Hematopoietic multipotent progenitor cell treated with erythropoietin and hydrocortisone succinate and interleukin-3 and kit ligand, for 17 days (in vitro differentiated cells): ENCODE measurements at regions not wholly inside any gene's neighbourhood (a gene's known extent, or its start where the extent isn't known, plus 50 kb on each side); places are given as distances from the start of the nearest gene placed in this dataset.

Experiments
- DNase-seq: peaks from one replicate; pipeline ENCODE4 v3.0.0-alpha.2; 2015; ENCODE audit warnings: low spot score

GRCh38 chr6:153787341-153787606 is 251.8 kb upstream of the OPRM1 start:
- DNase-seq = no peak

- no peak for DNase-seq
These were observed 257.7 kb upstream of the OPRM1 start for GRCh38 chr6:153781306-153781705.

GRCh38 chr6:153780011-153780410 is 259.0 kb upstream of the OPRM1 start:
- DNase-seq = no peak

- no peak for DNase-seq
These were observed 260.8 kb upstream of the OPRM1 start for GRCh38 chr6:153778216-153778615.

GRCh38 chr6:153771577-153771976 is 267.5 kb upstream of the OPRM1 start:
- DNase-seq = no peak

- no peak for DNase-seq
These were observed 271.9 kb upstream of the OPRM1 start for GRCh38 chr6:153767127-153767526.

- DNase-seq = no peak
These were observed 280.5 kb upstream of the OPRM1 start for GRCh38 chr6:153758516-153758915.

- DNase-seq = no peak
These were observed 303.3 kb upstream of the OPRM1 start for GRCh38 chr6:153735761-153736160.

GRCh38 chr6:153729189-153729588 is 309.9 kb upstream of the OPRM1 start:
- DNase-seq = no peak

GRCh38 chr6:153727885-153728284 is 311.2 kb upstream of the OPRM1 start:
- DNase-seq = no peak

GRCh38 chr6:153725456-153725855 is 313.6 kb upstream of the OPRM1 start:
- DNase-seq = no peak

GRCh38 chr6:153720732-153721131 is 318.3 kb upstream of the OPRM1 start:
- DNase-seq = no peak

GRCh38 chr6:153705429-153705828 is 333.6 kb upstream of the OPRM1 start:
- no peak for DNase-seq

GRCh38 chr6:153702671-153703070 is 336.4 kb upstream of the OPRM1 start:
- no peak for DNase-seq

- no peak for DNase-seq
These were observed 340.4 kb upstream of the OPRM1 start for GRCh38 chr6:153698637-153699036.

- DNase-seq = no peak
These were observed 341.0 kb upstream of the OPRM1 start for GRCh38 chr6:153698001-153698400.

- no peak for DNase-seq
These were observed 361.5 kb upstream of the OPRM1 start for GRCh38 chr6:153677522-153677921.

GRCh38 chr6:153673750-153674149 is 365.3 kb upstream of the OPRM1 start:
- no peak for DNase-seq

GRCh38 chr6:153673225-153673624 is 365.8 kb upstream of the OPRM1 start:
- DNase-seq = no peak

GRCh38 chr6:153670403-153671026 is 368.5 kb upstream of the OPRM1 start:
- no peak for DNase-seq

GRCh38 chr6:153668758-153669157 is 370.3 kb upstream of the OPRM1 start:
- DNase-seq = no peak

GRCh38 chr6:153662982-153663381 is 376.1 kb upstream of the OPRM1 start:
- DNase-seq = no peak

- DNase-seq = no peak
These were observed 393.7 kb upstream of the OPRM1 start for GRCh38 chr6:153645326-153645725.

- DNase-seq = no peak
These were observed 395.0 kb upstream of the OPRM1 start for GRCh38 chr6:153644000-153644399.

- DNase-seq = no peak
These were observed 404.6 kb upstream of the OPRM1 start for GRCh38 chr6:153634416-153634815.
